ENCODE measurements at regions not wholly inside any gene's neighbourhood (a gene's known extent, or its start where the extent isn't known, plus 50 kb on each side); places are given as distances from the start of the nearest gene placed in this dataset.

- DNase-seq (ENCODE audit: low read depth in 2 of 2): no peak
Observed at GRCh38 chr13:85303630-85304029, 495.6 kb downstream of the SLITRK6 start.

DNA sequence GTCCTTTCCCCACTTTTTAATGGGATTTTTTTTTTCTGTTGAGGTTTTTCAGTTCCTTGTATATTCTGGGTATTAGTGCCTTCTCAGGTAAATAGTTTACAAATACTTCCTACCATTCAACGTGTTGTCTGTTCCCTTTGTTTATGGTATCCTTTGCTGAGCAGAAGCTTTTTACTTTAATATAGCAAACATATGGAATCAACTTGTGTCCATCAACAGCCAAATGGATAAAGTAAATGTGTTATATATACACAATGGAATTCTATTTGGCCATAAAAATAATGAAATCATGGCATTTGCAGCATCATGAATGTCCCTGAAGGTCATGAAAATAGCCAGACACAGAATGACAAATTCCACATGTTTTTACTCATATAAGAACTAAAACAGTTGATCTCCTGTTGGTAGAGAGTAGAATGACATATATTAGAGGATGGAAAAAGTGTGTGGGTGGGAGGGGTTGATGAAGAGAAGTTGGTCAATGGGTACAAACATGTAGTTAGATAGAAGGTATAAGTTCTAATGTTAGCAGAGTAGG is 500.8 kb downstream of the SLITRK6 start:
- DNase-seq (ENCODE audit: low read depth in 2 of 2): no peak

GRCh38 chr13:85288698-85289097 is 510.5 kb downstream of the SLITRK6 start:
- DNase-seq (ENCODE audit: low read depth in 2 of 2): no peak

GRCh38 chr13:85287528-85287927 is 511.7 kb downstream of the SLITRK6 start:
- no peak for DNase-seq (ENCODE audit: low read depth in 2 of 2)

- no peak for DNase-seq (ENCODE audit: low read depth in 2 of 2)
Observed at GRCh38 chr13:85286081-85286480, 513.1 kb downstream of the SLITRK6 start.

DNA sequence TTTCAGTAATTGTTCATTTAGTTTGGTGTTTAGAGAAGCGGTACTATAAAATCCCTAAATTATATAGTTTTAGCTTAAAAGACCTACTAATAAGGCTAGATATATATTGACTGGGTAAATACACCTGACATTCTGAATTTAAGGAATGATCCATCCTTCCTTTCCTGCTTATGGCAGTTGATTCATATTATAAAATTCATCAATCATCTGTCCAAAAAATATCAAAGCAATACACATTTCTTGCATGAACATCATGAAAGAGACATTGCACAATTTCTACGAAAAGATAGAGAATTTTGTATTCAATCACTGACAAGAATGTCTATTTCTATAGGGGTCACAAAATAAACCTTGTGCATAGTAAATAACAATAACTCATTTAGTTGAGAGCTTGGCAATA is 514.9 kb downstream of the SLITRK6 start:
- DNase-seq (ENCODE audit: low read depth in 2 of 2): no peak

- DNase-seq (ENCODE audit: low read depth in 2 of 2): no peak
Observed at GRCh38 chr13:85283408-85283807, 515.8 kb downstream of the SLITRK6 start.

DNA sequence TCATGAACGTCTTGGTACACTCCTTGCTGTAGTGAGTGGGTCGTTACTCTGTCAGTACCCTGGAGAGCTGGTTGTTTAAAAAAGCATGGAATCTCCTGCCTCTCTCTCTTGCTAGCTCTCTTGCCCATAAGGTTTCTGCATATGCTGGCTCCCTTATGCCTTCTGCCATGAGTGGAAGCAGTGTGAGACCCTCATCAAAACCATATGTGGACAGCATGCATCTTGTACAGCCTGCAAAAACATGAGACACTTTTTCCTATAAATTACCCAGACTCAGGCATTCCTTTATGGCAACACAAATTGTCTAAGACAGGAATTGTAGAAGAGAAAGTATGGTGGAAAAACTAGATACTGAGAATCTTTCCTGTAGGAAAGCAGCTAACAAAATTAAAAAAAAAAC is 516.3 kb downstream of the SLITRK6 start:
- DNase-seq (ENCODE audit: low read depth in 2 of 2): no peak

DNA sequence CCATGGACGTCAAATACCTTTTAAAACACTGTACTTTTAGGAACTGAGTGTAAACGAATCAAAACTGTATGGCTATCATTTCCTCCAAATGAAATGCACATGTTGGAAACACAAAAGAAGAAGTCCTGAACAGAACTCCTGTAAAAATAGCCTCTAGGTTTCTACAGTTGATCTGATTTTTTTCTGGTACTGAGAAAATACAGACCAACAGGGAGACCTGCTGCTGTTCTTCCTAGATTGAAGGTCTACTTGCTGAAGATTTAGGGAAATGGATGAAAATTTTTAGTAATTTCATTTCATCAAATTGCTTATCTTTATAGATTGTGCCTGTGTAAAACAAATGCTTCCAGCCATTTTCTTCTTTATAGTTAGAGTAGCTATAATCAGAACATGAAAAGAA is 520.4 kb downstream of the SLITRK6 start:
- no peak for DNase-seq (ENCODE audit: low read depth in 2 of 2)

GRCh38 chr13:85277748-85278147 is 521.5 kb downstream of the SLITRK6 start:
- no peak for DNase-seq (ENCODE audit: low read depth in 2 of 2)

DNA sequence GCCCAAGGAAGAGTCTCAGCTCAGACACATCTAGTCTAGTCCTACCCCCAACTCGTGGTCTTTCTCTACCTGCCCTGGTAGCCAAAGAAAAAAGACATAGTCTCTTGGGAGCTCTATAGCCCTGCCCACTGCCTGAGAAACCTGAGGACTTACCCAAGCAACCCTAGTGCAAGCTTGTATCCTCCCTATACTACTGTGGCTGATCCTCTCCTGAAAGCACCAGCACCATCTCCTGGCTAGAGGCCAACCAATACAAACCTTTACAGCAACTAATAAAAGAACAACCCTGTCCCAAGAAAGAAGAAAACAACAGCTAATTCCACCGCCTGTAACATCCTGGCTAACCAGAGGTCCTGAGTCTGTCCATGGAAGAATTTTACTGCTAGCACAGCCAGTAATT is 532.4 kb downstream of the SLITRK6 start:
- no peak for DNase-seq (ENCODE audit: low read depth in 2 of 2)

GRCh38 chr13:85266331-85266730 is 532.9 kb downstream of the SLITRK6 start:
- DNase-seq (ENCODE audit: low read depth in 2 of 2): no peak

GRCh38 chr13:85265296-85265695 is 533.9 kb downstream of the SLITRK6 start:
- no peak for DNase-seq (ENCODE audit: low read depth in 2 of 2)

- DNase-seq (ENCODE audit: low read depth in 2 of 2): no peak
Observed at GRCh38 chr13:85262499-85262898, 536.7 kb downstream of the SLITRK6 start.

DNA sequence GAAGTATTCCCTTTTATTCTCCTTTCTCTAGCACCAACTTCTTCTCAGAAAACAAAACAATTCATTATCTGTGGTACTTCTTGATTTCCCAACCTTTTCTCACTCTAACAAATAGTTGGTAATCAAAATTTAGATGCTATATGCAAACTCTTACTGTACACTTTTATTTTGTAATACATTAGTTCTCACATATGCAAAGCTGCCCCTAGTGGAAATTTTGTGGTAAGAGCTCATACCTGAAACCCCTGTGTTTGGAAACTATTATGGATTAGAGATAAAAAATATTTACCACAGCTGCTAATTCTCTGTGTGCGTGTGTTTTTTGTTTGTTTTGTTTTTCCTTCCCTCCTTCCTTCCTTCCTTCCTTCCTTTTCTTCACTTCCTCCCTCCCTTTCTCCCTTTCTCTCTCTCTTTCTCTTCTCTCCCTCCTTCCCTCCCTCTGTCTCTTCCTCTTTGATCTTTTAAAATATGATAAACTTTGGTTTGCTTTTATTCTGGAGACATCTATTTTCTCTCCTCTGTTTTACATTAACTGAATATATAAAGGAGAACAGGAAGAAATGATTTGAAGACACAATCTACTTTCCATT is 537.4 kb downstream of the SLITRK6 start:
- DNase-seq (ENCODE audit: low read depth in 2 of 2): no peak

GRCh38 chr13:85260896-85261295 is 538.3 kb downstream of the SLITRK6 start:
- DNase-seq (ENCODE audit: low read depth in 2 of 2): no peak

GRCh38 chr13:85255978-85256377 is 543.2 kb downstream of the SLITRK6 start:
- DNase-seq (ENCODE audit: low read depth in 2 of 2): no peak

GRCh38 chr13:85254641-85255040 is 544.6 kb downstream of the SLITRK6 start:
- DNase-seq (ENCODE audit: low read depth in 2 of 2): no peak

DNA sequence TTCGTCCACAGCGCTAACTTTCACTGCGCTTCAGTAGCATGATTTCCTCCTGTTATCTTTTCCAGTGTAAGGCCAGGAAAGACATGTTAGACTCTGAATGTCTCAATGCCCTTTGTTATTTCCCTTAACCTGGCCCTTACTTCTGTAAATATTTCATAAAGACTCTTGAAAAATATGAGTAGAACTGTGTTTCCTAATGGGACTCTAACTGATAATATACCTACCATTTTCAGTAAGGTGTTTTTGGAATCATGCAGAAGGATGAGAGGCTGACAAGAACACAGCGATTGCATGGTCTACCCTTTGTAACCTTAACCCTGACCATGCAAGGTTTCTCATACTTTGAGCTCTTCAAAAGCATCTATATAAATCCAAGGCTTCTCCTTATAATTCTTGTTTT is 550.1 kb downstream of the SLITRK6 start:
- DNase-seq (ENCODE audit: low read depth in 2 of 2): no peak

GRCh38 chr13:85247780-85248179 is 551.4 kb downstream of the SLITRK6 start:
- no peak for DNase-seq (ENCODE audit: low read depth in 2 of 2)

DNA sequence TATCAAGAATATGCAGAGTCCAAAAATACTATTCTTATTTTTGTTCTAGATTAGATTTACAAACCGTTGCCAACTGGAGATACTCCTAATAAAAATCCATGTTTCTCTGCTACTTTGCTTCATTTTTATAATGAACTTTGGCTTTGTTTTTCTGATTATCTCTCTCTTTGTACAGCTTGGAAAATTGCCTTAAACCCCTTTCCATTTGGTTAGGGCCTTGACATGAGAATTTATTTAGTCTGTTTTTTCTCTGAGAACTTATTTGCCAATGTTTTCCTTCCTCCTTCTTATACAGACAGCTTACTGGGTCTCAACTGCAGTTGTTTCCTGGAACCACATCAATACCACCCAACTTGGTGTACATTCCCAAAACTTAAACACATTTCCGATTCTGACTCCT is 555.4 kb downstream of the SLITRK6 start:
- DNase-seq (ENCODE audit: low read depth in 2 of 2): no peak

- DNase-seq (ENCODE audit: low read depth in 2 of 2): no peak
Observed at GRCh38 chr13:85241060-85241459, 558.2 kb downstream of the SLITRK6 start.

DNA sequence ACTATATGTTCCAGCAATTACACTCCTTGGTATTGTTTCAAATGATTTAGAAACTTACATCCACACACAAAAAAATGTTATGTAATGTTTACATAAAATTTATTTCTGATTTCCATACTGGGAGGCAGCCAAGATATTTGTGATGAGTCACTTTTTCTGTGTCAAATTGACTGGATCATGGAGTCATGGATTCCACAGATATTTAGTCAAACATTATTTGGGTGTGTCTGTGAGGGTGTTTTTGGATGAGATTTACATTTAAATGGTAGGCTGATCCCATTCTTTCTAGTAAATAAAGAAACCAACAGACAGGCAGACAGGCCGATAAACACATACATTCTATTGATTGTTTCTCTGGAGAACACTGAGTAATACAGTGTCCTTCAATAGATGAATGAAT is 562.8 kb downstream of the SLITRK6 start:
- no peak for DNase-seq (ENCODE audit: low read depth in 2 of 2)

DNA sequence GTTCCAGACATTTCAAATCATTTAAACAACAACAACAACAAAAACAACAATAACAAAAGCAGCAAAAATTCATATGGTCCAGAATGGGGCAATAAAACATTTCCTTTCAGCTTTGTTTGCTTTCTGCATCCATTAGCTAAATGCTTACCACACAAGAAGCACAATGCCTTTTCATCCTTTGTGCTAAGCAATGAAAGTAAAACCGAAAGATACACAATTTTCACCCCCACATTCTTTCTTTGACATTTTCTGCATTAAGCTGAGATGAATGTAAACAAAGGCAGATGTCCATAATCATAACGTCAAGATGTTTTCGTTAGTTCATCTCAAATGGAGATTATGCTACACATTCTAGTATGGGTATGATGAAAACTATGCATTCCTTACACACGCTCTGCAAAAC is 568.5 kb downstream of the SLITRK6 start:
- no peak for DNase-seq (ENCODE audit: low read depth in 2 of 2)
